ENCODE measurements at regions not wholly inside any gene's neighbourhood (a gene's known extent, or its start where the extent isn't known, plus 50 kb on each side); places are given as distances from the start of the nearest gene placed in this dataset.

DNA sequence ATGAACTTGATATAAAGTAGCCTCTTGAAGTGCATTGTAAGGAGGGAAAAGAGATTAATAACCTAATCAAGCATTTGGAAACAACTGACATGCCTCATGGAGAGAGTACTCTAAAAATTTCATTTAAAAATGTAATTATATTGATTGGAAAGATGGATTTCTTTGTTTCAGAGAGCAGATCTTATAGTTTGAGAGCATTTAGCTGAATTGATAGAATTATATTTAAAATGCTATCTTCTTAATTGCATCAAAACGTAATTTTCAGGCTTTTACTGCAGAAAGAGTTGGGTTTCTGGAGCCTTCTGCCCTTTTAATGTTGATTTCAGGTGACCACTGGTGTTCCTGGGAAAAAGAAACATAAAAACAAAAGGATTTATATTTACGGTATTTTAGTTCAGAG is 130.6 kb downstream of the EDN3 start:
- DNase-seq (ENCODE audit: low spot score), result no peak

DNA sequence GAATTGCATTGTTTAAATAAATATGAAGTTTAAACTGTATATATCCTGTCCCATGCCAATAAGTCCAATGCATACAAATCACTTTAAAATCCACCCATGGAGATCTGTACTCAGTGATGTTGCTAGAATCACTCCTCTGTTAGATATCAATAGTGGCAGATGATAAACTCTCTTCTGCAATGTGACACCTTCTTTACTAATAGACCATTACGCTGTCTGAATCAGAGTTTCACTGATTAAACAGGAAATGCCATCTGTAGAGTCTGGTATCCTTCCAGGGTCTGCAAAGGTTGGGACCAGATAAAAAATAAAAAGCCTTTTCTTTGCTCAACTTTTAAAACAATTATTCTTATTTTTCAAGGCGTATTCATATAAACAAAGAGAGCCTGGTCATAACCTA is 134.5 kb downstream of the EDN3 start:
- FAIRE-seq (no peak), DNase-seq (ENCODE audit: low spot score) (no peak)

More for the DNA sequence above, 130.6 kb downstream of the EDN3 start:
- FAIRE-seq, result no peak

DNA sequence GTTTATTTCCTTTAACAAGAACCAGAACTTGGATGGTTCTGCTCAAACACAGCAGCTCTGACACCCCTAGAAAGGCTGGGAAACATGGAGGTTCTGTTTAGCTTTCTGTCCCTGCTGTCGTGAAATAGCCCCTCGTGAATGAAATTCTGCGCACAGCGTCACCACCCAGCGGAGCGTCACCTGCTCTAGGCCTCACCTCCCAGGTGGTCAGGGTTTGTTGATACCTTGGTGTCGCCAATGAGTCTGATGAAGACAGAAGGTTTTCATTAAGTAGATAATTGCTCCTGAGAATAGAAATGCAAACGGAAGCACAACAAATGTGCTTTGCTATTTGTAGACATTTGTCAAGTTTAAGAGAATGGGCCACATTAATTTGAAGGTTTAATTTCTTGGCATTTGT is 135.1 kb downstream of the EDN3 start:
- FAIRE-seq, result peak; percentile 20
- no peak for DNase-seq (ENCODE audit: low spot score)

DNA sequence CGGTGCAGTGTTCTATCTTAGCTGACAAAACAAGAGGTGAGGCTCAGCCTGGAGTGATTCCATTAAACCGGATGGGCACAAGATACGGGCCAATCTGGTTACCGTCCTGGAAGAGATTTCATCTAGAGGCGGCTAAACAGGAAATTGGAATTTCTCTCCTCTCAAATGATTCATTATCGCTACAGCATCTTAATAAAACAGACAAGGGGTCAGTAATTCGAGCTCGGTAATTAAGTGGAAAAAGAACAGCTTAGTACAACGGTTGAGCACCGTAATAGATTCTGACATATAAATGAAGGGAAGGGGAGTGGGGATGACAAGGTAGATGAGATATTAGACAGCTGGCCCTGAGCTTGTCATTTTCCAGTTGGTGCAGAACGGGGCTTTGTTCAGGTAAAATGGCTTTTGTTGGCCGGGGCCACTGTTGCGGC is 137.2 kb downstream of the EDN3 start:
- DNase-seq (ENCODE audit: low spot score) (no peak), FAIRE-seq (no peak)

DNA sequence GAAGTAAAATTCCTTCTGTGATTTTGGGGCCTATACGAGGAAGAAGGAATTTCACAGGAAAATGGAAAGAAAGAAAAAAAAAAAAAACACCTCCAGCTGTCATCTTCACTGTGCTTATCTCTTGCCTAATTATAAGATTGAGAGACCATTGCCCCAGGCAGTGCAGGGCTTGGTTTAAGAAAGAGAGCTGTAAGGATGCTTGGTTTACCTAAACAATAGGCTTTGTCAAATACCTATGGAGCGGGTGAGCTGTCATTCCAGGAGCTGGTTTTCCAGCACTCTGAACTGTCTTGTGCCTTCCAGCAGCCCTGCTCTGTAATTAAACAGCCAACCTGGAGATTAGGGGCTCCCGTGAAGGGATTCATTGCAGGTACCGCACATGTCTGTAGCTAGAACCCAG is 137.8 kb downstream of the EDN3 start:
- FAIRE-seq, result no peak

DNA sequence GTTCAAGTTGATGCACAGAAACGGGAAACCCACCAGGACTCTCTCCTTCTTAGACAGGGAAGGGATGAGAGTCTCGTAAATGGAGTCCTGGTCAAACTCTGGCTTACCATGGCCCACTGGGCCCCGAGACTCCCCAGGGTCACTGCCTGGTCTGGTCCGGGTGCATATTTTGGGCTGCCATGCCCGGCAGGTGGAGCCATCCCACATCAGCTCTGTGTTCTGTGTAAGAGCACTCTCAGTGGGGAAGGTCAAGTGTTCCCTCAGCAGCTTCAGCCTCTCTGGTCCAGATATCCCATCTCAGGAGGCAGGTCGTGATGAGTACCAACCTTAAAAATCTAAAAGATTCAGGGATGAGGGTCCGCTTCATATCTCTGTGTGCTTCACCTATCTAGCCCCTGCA is 138.8 kb downstream of the EDN3 start:
- DNase-seq (ENCODE audit: low spot score) (no peak), FAIRE-seq (no peak)

More for the DNA sequence above, 137.8 kb downstream of the EDN3 start:
- no peak for DNase-seq (ENCODE audit: low spot score)

DNA sequence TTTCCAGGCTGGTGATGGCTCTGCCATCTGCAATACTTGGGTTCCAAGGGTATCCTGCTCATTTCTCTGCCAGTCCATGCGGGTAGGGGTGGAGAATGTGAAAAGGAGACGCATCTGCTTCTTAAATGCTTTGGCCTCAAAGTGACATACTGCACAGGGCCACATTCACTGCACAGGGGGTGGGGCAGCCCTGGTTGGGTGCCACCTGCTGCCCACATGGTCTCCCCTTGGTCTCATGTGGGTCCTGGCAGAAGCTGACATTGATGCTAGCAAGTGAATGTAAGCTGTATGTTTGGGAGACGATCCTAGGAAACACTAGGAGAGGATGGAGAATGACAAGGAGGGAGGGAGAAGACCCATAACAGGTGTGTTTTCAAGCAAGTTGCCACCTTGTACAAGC is 140.9 kb downstream of the EDN3 start:
- no peak for FAIRE-seq
- DNase-seq (ENCODE audit: low spot score), result no peak

DNA sequence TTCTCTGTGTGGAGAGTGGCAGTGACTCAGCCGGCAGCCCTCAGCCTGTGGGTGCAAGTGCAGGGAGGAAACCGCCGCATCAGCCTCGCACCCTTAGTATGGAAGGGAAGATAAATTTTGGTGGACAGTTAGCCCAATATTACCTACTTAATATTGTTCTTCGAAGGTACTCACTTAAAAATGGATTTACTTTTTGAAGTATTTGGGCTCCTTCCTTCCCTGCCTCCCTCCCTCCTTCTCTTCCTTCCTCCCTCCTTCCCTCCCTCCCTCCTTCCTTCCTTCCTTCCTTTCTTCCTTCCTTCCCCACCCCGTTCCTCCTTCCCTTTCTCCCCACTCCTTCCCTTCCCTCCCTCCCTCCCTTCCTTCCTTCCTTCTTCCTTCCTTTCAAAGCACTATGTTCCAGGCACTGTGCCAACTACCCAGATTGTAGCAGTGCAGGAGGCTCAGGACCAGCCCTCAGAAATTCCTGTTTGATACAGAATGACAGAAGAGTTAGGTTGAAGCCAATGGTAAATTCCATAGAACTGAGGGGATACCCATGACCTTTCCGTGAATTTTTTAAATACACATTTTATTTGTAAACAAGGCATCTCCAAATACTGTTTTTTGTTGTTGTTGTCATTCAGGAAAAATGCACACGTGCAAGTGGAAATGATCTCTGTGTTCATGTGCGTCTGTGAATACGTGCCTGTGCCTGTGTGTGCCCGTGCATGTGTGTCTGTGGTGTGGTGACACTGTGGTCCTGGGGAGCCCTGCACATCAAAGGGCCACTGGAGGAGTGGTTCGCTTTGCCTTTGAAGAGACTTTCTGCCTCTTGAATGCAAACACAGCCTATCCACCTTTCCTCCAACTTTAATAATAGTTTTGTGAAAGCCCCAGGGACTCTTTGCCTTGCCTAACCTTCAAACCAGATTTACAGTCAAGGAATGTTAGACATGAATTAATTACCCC is 141.7 kb downstream of the EDN3 start:
- FAIRE-seq (peak; percentile 83), DNase-seq (ENCODE audit: low spot score) (no peak)

DNA sequence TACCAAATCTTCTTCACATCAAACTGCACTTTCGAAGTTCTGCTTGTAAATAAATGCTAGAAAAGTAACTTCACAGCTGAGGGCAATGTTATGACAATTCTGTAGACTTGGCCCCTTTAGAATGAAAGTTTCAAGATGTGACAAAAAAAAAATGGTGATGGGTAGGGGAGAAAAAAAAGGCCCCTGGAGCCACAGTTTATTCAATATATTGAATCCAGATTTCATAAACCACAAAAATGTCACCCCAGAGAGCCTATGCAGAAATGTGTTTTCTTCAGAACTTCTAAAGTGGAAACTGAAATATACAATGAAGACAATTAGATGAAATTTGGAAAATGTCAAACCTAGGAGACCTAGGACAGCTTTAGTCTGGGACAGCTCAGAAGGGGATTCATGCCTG is 143.1 kb downstream of the EDN3 start:
- no peak for DNase-seq (ENCODE audit: low spot score)
- FAIRE-seq, result no peak

DNA sequence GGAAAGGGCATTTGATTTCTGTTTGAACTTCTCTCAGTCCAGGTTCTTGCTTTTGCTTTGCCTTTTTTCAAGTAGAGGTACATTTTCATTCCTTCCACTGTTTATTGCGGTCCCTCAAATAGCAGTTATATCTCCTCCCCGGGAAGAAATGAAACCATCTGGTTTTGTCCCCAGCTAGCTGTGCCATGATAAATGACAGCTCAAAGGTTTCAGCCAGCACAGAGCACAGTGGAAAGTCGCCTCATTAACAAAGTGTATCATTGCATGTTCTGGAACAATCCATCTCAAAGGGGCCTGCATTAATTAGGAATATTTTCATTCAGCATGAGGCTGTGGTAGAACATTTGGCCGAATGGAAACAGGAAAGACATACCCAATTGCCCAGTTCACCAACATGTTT is 146.0 kb downstream of the EDN3 start:
- FAIRE-seq, result no peak

DNA sequence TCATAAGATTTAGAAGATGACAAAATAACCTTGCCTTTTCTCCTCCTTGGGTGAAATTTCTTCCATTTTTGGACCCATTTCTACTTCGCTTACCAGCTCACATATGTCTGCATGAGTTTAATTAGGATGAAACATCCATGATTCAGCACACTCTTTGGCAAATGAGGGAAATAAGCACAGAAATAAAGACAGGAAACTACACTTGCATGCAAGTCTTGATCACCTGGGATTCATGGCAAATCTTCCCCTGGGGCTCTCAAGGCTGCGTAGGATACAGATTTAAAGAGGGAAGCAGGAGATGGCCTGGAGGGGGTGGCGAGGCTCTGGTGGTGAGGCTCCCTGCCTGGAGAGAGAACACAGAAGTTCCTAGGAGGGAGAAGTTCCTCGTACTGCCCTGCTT is 147.8 kb downstream of the EDN3 start:
- no peak for DNase-seq (ENCODE audit: low spot score)
- no peak for FAIRE-seq

More for the DNA sequence above, 146.0 kb downstream of the EDN3 start:
- DNase-seq (ENCODE audit: low spot score), result no peak

DNA sequence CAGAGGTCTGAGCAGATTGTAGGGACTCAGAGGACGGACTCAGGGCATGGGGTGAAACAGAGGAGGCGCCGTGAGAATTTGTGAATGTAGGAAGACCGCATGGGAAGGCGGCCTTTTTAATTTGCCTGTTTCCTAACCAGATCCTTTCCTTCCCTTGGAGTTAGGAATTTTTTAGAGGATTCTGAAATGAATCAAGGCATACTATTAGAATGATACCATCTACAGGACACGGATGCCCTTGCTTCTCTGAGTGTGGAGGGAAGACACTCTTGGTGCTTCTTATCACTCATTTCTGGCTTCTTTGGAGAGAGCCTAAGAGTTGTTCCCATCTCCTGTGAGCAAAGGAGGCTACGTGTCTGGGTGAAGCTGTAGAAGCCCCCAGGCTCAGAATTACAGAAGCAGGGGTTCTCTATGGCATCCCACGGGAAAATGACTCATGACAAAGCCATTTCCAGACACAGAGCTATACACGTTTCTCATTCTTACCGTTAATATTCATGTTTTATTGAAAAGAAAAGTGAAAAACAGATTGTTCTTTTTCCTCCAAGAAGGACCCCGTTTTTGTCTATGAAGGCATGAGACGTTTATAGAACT is 148.5 kb downstream of the EDN3 start:
- FAIRE-seq (no peak), DNase-seq (ENCODE audit: low spot score) (peak; percentile 25)

DNA sequence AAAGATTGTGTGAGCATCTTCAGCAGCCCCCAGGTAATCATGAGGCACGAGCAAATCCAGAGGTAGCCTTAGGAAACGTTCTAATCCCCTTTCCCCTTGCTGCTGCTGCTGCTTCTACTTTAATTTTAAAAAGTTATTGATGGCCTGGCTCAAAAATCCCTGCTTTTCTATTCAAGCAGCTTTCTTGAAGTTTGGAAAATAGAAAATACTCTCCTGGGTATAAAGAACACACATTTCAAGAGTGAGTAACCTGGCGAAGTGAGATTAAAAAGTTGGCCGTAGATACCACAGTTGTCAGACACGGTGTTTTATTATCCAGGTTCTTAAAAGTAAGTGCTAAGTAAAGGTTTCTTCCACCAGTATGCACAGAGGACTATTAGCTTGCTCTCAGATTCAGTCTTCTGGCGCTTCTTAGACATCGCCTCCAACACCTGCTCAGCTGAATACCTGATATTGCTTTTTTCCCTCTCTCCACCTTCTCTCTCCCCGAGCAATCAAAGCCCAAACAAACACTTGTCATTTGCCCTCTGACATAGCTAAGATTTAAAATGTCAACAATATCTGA is 150.7 kb downstream of the EDN3 start:
- DNase-seq (ENCODE audit: low spot score), result no peak
- FAIRE-seq, result no peak

DNA sequence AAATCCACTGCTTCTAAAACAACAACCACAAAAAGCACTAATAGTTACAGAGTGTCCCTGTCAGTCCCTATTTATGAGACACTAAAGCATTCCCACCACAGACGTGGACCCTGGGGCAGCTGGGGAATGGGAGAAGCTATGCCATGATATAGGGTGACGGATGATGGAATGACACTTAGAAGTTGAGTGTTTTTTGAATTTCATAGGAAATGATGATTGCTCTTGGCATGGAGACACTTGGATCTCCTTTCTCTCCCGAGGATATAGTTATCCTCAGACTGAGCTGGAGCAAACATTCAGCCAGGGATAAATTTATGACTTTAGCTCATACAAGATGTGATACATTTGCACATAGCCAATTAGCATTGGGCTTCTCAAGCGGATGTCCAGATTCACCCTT is 151.2 kb downstream of the EDN3 start:
- FAIRE-seq, result no peak
- DNase-seq (ENCODE audit: low spot score), result no peak

DNA sequence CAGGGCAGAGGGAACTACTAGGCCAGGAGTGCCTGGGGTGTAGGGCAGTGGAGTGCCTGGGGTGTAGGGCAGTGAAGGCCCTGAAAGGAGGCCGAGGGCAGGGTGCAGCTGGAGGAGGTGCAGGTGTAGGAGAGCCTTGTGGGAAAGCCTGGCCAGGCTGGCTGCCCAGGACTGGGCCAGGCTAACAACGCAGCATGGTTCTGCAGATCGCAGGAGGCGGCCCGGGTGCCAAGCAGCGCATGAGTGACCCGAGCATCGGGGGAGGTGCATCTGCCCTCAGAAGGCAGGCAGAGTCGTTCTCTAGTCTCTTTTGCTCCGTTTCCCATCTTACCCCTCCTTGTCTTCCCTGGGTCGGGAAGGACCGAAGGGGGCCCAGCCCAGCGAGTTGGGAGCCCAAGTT is 151.5 kb upstream of the PHACTR3 start:
- FAIRE-seq (no peak), DNase-seq (ENCODE audit: low spot score) (no peak)

DNA sequence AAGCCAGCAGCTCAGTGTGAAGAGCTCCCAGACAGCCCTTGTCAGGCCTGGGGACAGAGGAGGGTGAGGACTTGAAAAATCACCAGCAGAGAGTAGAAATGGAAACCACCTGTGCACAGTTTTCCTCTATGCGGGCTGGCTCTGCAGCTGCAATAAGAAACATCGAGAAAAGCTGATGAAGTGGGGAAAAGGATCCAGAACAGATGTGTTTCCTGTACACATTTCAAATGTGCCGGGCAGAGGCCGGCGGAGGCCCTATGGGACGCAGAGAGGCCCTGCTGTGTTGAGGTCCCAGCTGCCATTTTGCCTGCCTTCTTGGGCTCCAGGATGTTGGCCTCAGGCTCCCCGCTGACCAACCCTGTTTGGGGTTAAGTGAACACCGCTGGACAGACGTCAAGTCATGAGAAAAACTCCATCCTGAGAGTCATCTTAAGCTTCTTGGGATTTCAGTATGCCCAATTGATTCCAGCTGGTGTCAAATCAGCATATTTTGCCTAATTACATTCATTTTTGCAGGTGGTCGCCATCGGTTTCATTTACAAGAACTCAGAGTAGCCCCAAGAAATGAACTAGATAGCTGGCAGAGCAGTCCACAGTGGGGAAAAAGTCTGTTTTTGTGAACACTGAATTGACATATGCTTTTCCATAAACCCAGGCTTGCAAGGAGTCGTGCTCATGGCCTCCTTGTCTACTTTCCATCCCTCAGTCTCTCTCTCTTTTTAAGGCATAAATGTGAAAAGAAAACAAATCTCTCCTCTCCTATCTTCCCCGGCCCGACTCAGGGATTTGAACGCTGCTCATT is 150.4 kb upstream of the PHACTR3 start:
- DNase-seq (ENCODE audit: low spot score), result no peak
- FAIRE-seq, result no peak

DNA sequence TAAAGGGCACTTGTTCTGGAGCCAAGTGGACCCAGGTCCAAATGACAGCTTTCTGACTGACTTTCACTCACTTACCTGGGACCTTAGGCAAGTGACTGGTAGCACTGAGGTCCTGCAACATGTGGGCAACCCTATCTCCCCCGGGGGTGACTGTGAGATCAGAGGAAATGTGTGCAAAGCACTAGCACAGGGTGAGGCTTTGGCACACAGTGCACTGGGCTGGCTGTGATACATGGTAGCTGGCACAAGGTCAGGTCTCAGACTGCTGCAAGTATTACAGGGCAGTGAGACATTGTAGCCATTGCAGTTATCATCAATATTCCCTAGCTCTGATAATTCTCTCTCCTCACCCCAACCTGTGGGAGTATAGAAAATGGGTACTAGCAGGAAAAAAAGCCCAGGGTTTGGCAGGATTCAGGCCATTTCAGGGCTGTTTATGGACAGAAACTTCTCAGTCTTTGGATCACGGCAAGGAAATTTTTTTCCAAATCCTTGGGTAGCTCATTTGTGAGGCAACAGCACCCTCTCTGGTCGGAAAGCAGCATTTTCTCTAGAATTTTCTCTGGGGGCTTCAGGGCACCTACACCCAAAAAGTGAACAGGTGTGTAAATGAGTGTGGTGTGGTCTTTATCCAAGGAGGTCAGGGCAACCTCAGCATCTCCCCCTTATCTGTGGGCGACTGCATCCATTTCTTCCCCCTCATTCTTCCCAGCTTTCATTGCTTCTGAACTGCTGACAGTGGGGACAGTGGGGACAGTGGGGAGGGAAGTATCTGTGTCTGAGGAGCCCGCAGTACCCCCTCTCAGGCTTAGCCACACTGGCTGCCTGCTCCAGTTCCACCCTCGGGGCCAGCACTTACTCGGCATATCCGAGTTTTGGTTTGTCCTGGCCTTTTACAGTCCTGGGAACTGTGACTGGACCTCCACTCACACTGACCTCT is 148.7 kb upstream of the PHACTR3 start:
- DNase-seq (ENCODE audit: low spot score) (peak; percentile 64), FAIRE-seq (peak; percentile 48)

DNA sequence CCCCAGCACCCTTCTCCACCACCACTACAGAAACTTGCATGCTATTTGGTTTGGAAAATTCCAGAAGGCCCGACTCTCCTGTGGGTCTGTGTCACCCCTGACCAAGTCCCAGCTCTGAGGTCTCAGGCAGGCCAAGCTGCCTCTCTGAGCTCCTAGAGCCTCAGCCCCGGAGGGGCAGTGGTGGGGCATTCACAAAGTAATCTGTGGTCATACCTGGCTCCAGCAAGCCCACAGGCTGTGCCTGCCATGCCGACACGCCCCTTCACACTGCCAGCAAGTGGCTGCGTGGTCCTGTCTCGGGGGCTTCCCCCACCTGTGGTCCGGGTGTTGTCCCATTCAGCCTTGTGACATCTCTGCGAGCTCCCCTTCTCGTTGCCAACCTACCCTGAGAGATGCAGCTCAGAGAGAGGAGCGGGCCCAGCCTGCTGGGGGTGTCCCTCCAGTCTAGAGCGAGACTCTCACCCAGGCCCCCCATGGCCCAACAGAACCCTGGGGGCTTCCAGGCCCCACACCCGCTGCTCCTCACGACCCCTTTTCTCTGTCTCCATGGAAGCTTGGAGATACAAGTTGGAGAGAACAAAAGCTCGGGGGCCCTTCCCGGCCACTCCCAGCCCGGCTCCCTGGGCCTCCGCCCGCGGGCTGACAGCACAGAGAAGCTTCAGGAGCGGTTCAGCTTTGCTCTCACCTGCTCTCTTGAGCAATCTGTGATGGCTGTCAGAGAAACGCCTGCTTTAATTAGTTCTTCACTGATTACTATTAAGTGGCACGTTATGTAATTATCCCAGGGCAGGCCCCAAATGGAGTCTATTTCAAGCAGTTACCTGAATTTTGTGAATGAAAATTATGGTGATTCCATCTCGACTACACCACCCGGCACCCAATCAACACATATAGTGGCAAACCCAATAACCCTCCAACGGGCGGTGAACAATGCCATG is 147.7 kb upstream of the PHACTR3 start:
- DNase-seq (ENCODE audit: low spot score) (no peak), FAIRE-seq (peak; percentile 72)

DNA sequence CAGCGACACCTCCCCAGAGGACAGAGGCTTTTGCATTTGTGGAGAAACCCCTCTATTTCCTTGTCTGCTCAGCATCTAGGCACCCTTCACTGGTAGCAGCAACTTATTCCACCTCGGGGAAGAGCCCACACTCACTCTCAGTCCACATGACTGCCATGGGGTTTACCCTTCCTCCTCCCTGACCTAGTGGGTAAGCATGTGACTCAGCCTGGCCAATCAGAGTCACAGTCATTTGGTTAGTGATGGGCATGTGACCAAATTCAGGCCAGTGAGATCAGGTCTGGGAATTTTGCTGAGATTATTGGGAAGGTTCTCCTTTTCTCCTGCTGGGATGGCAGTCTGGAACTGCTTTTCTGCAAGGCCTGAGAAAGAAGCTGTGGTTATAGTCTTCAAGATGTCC is 145.7 kb upstream of the PHACTR3 start:
- FAIRE-seq (no peak), DNase-seq (ENCODE audit: low spot score) (no peak)
